GM19328 (cell line): ENCODE measurements at regions not wholly inside any gene's neighbourhood (a gene's known extent, or its start where the extent isn't known, plus 50 kb on each side); places are given as distances from the start of the nearest gene placed in this dataset.

ENCODE experiments used
- ATAC-seq: cut with Tn5 transposase; IDR thresholded peaks from one replicate; pipeline ENCODE4 v1.9.1; 2021; ENCODE audit warnings: mild to moderate bottlenecking, moderate library complexity; ENCODE audit not compliant: unreplicated experiment

GRCh38 chr10:52853704-52854103 lies 81.1 kb upstream of the MBL2 start:
- ATAC-seq = no peak

GRCh38 chr10:52836816-52837215 lies 64.2 kb upstream of the MBL2 start:
- ATAC-seq = no peak
